HG02981 (cell line): ENCODE measurements at regions not wholly inside any gene's neighbourhood (a gene's known extent, or its start where the extent isn't known, plus 50 kb on each side); places are given as distances from the start of the nearest gene placed in this dataset.

ENCODE experiments used
- ATAC-seq: cut with Tn5 transposase; IDR thresholded peaks from one replicate; pipeline ENCODE4 v1.9.1; 2021; ENCODE audit warnings: mild to moderate bottlenecking, moderate library complexity; ENCODE audit not compliant: unreplicated experiment

DNA sequence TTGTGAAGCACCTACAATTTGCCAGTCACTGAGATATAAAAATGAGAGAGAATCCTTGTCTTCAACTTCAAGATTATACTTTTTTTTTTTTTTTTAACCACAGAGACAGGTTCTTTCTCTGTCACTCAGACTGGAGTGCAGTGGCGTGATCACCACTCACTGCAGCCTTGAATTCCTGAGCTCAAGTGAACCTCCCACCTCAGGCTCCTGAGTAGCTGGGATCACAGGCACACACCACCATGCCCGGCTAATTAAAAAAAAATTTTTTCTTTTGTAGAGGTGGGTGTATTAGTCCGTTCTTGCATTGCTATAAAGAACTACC lies 51.6 kb upstream of the PMEPA1 start:
- ATAC-seq, result no peak

DNA sequence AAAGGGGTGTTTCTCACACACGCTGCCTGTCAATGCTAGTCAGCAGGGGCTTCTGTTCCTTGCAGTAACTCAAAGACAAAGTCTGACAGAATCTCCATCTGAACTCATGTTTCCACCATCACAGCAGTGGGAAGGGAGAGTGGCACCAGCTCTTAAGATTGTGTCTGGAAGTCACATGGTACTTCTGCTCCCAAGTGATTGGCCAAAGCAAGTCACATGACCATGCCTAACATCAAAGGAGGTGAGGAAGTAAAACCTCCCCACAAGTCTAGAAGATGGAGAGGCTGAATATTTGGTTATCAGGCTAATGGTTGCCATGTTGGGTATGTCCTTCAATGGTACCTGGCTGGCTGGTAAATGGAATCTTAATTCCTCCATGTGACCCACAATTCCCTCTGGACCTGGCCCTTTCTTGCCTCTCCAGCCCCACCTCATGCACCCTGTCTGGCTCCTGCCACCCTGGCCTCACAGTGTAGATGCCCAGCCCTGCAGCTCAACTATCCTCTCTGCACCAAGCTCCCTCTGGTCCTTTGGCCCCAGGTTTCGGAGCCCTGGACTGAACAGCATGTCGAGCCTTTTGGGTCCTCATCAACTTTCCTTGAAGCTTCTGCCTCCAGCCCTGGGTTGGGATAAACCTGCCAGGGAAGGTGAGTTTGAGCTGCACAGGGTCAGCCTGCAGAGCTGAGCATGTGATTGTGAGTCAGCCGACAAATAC lies 51.0 kb upstream of the PMEPA1 start:
- no peak for ATAC-seq

DNA sequence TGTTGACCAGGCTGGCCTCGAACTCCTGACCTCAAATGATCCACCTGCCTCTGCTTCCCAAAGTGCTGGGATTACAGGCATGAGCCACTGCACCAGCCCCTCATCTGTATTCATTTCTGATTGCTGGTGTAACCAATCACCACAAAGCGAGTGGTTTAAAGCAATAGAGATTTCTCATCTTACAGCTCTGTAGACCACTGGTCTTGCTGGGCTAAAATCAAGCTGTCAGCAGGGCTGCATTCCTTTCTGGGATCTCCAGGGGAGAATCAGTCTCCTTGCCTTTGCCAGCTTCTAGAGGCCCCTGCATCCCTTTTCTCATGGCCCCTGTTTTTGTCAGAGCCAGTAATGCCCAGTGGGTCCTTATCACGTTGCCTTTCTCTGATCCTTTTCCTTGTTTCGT lies 49.9 kb upstream of the PMEPA1 start:
- ATAC-seq, result no peak
